ENCODE measurements at regions not wholly inside any gene's neighbourhood (a gene's known extent, or its start where the extent isn't known, plus 50 kb on each side); places are given as distances from the start of the nearest gene placed in this dataset.

GRCh38 chr12:59928416-59928815 is 332.6 kb downstream of the SLC16A7 start:
- Histone ChIP-seq H3K9me2 (replicated peaks; ENCODE audit: insufficient read depth) (no peaks in the 10 kb centered on the region), H3K27me3 (no peaks in the 10 kb centered on the region), H3K36me3 (replicated peaks; ENCODE audit: insufficient read depth, low read depth) (no peaks in the 10 kb centered on the region), H3K9me3 (ENCODE audit: low read depth) (no peaks in the 10 kb centered on the region), H4K20me1 (ENCODE audit: insufficient read depth, poor library complexity, severe bottlenecking) (no peaks in the 10 kb centered on the region), H3K27ac (no peak overlapping the region), H3K4me2 (no peak overlapping the region), H2AFZ (no peak overlapping the region), H3K79me2 (no peaks in the 10 kb centered on the region), H3K4me1 (ENCODE audit: insufficient read depth) (no peaks in the 10 kb centered on the region), H3K4me3 (no peak overlapping the region)
- no peak for TF ChIP-seq EZH2 (IDR thresholded peaks at IDR 0.05; ENCODE audit: borderline replicate concordance)
- no peak for TF ChIP-seq EZH2phosphoT487 (IDR thresholded peaks at IDR 0.05; ENCODE audit: low read depth, severe bottlenecking, unreplicated experiment)
- TF ChIP-seq CTCF (IDR thresholded peaks at IDR 0.05; ENCODE audit: poor library complexity): no peak
- DNase-seq (ENCODE audit: low spot score): no peak
- 83% methylated on average over 1 of the region's 1 CpG for WGBS (ENCODE audit: low lambda C conversion rate, missing lambda C conversion rate)

DNA sequence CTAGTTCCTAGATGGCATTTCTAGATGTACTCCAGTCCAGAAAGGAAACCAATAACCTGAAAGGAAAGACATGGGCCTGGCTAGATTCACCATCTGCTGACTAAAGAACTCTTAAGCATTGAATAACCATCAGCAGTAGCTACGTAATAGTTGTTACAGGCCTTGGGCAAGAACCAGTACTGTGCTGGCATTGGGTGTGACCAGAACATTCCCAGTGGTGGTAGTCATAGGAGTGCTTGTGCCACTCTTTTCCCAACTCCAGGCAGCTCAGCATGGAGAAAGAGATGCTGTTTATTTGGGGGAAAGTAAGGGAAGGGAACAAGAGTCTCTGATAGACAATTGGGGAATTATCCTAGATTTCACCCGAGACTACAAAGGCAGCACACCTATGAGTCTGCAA is 333.3 kb downstream of the SLC16A7 start:
- no peak for TF ChIP-seq CTCF (IDR thresholded peaks at IDR 0.05; ENCODE audit: poor library complexity)
- no peak for TF ChIP-seq EZH2phosphoT487 (IDR thresholded peaks at IDR 0.05; ENCODE audit: low read depth, severe bottlenecking, unreplicated experiment)
- TF ChIP-seq EZH2 (IDR thresholded peaks at IDR 0.05; ENCODE audit: borderline replicate concordance): no peak
- Histone ChIP-seq H4K20me1 (ENCODE audit: insufficient read depth, poor library complexity, severe bottlenecking) (no peaks in the 10 kb centered on the region), H3K27me3 (no peaks in the 10 kb centered on the region), H3K4me2 (no peak overlapping the region), H3K4me1 (ENCODE audit: insufficient read depth) (no peaks in the 10 kb centered on the region), H3K9me2 (replicated peaks; ENCODE audit: insufficient read depth) (no peaks in the 10 kb centered on the region), H2AFZ (no peak overlapping the region), H3K27ac (no peak overlapping the region), H3K36me3 (replicated peaks; ENCODE audit: insufficient read depth, low read depth) (no peaks in the 10 kb centered on the region), H3K9me3 (ENCODE audit: low read depth) (no peaks in the 10 kb centered on the region), H3K79me2 (no peaks in the 10 kb centered on the region), H3K4me3 (no peak overlapping the region)
- DNase-seq (ENCODE audit: low spot score): no peak
- WGBS (ENCODE audit: low lambda C conversion rate, missing lambda C conversion rate): 90% methylated on average over 2 of the region's 2 CpGs

DNA sequence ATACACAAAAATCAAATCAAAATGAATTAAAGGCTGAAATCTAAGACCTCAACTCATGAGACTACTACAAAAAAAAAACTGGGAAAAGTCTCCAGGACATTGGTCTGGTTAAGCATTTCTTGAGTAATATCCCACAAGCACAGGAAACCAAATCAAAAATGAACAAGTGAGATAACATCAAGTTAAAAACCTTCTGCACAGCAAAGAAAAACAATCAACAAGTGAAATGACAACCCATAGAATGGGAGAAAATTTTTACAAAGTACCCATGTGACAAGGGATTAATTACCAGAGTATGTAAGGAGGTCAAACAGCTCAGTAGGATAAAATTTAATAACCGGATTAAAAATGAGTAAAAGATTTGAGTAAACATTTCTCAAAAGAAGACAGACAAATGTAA is 338.7 kb downstream of the SLC16A7 start:
- Histone ChIP-seq H3K36me3 (replicated peaks; ENCODE audit: insufficient read depth, low read depth) (no peaks in the 10 kb centered on the region), H3K79me2 (no peaks in the 10 kb centered on the region), H3K9me3 (ENCODE audit: low read depth) (no peaks in the 10 kb centered on the region), H4K20me1 (ENCODE audit: insufficient read depth, poor library complexity, severe bottlenecking) (no peaks in the 10 kb centered on the region), H3K4me3 (no peak overlapping the region), H3K4me1 (ENCODE audit: insufficient read depth) (no peaks in the 10 kb centered on the region), H3K9me2 (replicated peaks; ENCODE audit: insufficient read depth) (no peaks in the 10 kb centered on the region), H3K4me2 (no peak overlapping the region), H3K27me3 (no peaks in the 10 kb centered on the region), H2AFZ (no peak overlapping the region), H3K27ac (no peak overlapping the region)
- TF ChIP-seq EZH2 (IDR thresholded peaks at IDR 0.05; ENCODE audit: borderline replicate concordance): no peak
- TF ChIP-seq CTCF (IDR thresholded peaks at IDR 0.05; ENCODE audit: poor library complexity): no peak
- no peak for TF ChIP-seq EZH2phosphoT487 (IDR thresholded peaks at IDR 0.05; ENCODE audit: low read depth, severe bottlenecking, unreplicated experiment)
- WGBS (ENCODE audit: low lambda C conversion rate, missing lambda C conversion rate): 96% methylated on average over 1 of the region's 1 CpG
- DNase-seq (ENCODE audit: low spot score): no peak

DNA sequence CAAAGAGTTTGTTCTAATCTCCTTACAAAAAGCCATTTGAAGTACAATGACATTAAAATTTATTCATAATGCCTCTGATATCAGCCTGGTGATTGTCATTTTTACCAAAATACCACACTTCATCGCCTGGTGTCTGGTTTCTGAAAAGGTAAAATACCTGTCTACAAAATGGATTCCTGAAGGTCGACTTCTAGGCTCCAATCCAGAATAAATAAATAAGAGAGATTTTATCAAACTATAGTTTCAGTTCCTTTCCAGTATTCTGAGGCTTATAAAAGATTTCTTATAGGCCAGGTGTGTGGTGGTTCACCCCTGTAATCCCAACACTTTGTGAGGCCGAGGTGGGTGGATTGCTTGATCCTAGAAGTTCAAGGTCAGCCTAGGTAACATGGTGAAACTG is 340.7 kb downstream of the SLC16A7 start:
- peaks cover 9% of the 10 kb centered on the region for H3K4me1 ChIP-seq (ENCODE audit: insufficient read depth)
- no peak overlapping the region for H2AFZ ChIP-seq
- no peak for TF ChIP-seq CTCF (IDR thresholded peaks at IDR 0.05; ENCODE audit: poor library complexity)
- no peak for TF ChIP-seq EZH2 (IDR thresholded peaks at IDR 0.05; ENCODE audit: borderline replicate concordance)
- no peak for TF ChIP-seq EZH2phosphoT487 (IDR thresholded peaks at IDR 0.05; ENCODE audit: low read depth, severe bottlenecking, unreplicated experiment)
- H3K36me3 ChIP-seq (replicated peaks; ENCODE audit: insufficient read depth, low read depth): no peaks in the 10 kb centered on the region
- no peak overlapping the region for H3K27ac ChIP-seq
- H3K79me2 ChIP-seq: no peaks in the 10 kb centered on the region
- no peaks in the 10 kb centered on the region for H3K9me3 ChIP-seq (ENCODE audit: low read depth)
- no peak for DNase-seq (ENCODE audit: low spot score)
- no peak overlapping the region for H3K4me2 ChIP-seq
- no peaks in the 10 kb centered on the region for H3K9me2 ChIP-seq (replicated peaks; ENCODE audit: insufficient read depth)
- H4K20me1 ChIP-seq (ENCODE audit: insufficient read depth, poor library complexity, severe bottlenecking): no peaks in the 10 kb centered on the region
- WGBS (ENCODE audit: low lambda C conversion rate, missing lambda C conversion rate): 91% methylated on average over 3 of the region's 3 CpGs
- no peaks in the 10 kb centered on the region for H3K27me3 ChIP-seq
- no peak overlapping the region for H3K4me3 ChIP-seq

All from hepatocyte (in vitro differentiated cells).